Left ventricle myocardium superior (tissue), 1 donor: ENCODE measurements at regions not wholly inside any gene's neighbourhood (a gene's known extent, or its start where the extent isn't known, plus 50 kb on each side); places are given as distances from the start of the nearest gene placed in this dataset.

ENCODE experiments used
- ATAC-seq: fragments of 200-7000 bp; cut with Tn5 transposase; one replicate; pipeline ENCODE4 v1.9.1; 2020; ENCODE audit warnings: mild to moderate bottlenecking, moderate library complexity
- DNase-seq: peaks from one replicate; pipeline ENCODE4 v3.0.0-alpha.2; 2020
- intact Hi-C: fragments of 100-400 bp; cut with micrococcal nuclease; formaldehyde crosslinking; loops from one replicate; pipeline ENCODE4 v1.11.0; 2022
- donor health status: DM: no; HTN: yes; CAD: no; lungs with severe emphysema.

DNA sequence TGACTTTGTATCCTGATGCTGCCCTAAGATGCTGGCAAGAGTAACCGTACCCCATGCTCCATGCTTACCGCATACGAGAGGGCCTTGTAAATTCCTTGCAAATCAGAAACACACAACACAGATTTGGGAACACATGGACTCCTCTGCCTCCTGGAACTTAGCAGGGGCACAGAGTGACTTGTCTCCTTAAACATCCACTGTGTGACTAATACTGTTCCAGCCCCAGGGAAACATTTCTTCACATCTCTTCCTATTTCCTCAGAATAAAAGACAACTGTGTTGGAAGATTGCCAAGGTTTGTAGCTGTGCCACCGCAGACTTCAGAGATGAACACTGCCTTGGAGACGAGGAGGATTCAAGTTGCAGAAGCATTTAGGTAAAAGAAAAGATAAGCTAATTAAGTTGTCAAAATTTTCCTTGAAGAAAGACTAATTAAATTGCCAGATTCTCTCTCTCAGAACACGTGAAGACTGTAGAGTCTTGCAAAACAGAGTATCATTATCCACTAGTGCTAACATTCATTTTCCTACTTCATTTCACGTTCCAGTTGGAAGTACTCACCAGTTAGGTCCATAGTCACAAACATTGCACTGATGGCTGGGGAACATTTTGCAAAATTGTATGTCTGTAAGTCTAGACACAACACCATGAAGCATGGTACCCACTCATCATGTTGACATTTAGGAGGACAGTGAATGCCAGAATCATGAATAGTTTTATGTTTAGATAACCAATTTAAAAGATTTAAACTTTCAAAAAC, 188.8 kb downstream of the TSN start:
- no peak for DNase-seq
- intact Hi-C loops, result no loop called here
- peak; percentile 94 for ATAC-seq

DNA sequence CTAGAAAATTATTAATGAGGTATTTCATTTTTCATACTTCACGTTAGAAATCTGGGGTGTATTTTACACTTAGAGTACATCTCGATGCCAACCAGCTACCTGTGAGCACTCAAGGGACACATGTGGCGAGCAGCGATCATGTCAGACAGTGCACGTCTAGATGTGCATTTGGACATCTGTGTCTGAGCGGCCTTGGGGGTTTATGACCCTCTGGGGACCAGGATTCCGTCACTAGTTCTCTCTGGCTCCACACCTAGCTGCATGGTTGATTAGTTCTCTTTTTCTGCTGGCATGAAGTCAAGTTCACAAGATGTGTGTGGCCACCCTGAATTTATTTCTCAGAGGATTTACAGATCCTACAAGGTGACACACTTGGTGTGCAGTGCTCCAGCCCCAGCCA, 192.2 kb downstream of the TSN start:
- ATAC-seq (no peak), DNase-seq (no peak)
- intact Hi-C loops, result no loop called here

DNA sequence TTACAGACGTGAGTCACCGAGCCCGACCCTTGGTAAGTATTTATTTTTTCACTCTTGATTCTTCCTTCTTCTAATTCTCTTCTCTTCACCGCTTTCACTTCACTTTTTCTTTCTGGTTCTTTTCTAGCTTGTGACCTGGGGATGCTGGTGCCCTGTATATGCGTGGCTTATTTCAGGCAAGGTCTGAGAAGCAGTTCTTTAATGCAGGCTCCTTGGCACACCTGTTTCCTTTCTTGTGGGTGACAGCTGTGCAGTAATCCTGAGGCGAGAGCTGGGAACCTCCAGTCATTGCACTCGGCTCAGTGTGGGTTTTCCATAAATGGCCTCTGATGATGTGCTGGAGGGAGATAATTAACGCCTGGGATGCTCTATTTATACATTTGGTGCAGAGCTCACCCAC, 193.8 kb downstream of the TSN start:
- ATAC-seq (no peak), DNase-seq (no peak)
- intact Hi-C loops, result no loop called here

- ATAC-seq, result no peak
- no peak for DNase-seq
- intact Hi-C loops, result no loop called here
These were observed 200.0 kb downstream of the TSN start for GRCh38 chr2:121955426-121955825.

DNA sequence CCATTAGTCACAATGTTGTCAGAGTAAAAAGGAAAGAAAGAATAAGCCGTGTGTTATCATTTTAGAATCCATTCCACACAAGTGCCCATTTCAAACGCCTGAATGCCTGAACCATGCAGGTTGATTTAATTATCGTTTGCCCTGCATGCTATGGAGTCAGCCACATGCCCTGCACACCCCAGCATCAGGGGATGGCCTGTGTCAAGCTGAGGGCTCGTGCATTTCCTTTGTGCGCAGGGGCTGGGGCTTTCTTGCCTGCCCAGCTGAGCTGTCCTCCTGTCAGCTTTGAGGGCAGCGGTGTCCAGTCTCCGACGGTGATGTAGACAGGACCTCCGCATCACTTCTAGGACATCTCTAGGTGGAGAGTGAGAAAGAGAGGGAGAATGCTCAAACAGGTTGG, 200.4 kb downstream of the TSN start:
- intact Hi-C loops, result no loop called here
- DNase-seq (no peak), ATAC-seq (no peak)

DNA sequence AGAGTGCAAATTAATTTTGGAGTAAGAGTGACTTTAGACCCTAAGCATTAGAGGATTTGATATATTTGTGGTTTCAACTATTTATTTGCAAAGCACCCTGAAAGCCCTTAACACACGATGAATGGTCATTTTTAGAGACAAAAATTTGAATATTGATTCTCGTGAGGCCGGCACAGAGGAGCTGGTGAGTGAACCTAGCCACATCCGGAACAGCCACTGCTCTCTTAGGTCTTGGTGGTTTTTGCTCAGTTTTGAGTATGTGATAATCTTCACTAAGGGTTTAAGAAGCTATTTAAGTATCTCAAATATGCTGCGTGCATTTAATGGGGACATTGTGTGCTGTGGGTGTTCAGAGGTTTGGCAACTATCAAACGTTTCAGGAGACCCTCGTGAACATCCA, 204.8 kb downstream of the TSN start:
- no peak for ATAC-seq
- no peak for DNase-seq
- intact Hi-C loops, result no loop called here

- intact Hi-C loops, result no loop called here
- DNase-seq (no peak), ATAC-seq (no peak)
These were observed 206.3 kb downstream of the TSN start for GRCh38 chr2:121961761-121962160.

DNA sequence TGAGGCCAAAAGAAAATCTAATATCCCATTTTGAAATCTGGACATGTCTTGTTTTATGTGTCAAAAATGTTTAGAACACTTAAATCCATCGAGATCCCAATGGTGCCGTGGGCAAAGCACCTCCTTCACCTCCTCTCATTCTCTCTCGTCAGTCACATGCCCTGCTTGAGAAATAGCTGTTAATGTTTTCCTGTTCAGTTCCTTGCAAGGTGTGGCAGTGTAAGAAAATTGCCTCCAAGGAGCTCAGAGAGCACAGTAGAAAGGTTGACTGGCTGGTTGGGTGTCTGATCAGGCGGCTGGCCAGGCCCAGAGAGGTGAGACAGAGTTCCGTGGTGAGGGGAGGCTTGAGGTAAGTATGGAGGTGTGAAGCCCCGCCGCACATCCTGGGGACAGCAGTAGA, 210.2 kb downstream of the TSN start:
- DNase-seq (no peak), ATAC-seq (no peak)
- intact Hi-C loops, result no loop called here

DNA sequence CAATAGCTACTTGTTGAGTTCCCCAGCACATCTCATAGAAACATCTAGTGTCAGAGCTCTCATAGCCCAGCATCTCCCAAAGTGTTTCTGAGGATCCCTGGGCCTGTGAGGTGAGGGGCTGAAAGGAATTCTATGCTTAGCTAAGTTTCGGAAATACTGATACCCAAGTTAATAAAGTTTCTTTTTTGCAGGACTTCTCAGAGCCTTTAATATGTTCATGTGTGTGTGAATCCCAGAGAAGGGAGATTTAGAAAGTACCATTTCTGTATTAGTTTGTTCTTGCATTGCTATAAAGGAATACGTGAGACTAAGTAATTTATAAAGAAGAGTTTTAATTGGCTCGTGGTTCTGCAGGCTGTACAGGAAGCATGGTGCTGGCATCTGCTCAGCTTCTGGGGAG, 211.2 kb downstream of the TSN start:
- intact Hi-C loops, result no loop called here
- DNase-seq (no peak), ATAC-seq (no peak)

- DNase-seq, result peak; percentile 41
- intact Hi-C loops, result no loop called here
- peak; percentile 95 for ATAC-seq
These were observed 213.7 kb downstream of the TSN start for GRCh38 chr2:121969166-121969565.

DNA sequence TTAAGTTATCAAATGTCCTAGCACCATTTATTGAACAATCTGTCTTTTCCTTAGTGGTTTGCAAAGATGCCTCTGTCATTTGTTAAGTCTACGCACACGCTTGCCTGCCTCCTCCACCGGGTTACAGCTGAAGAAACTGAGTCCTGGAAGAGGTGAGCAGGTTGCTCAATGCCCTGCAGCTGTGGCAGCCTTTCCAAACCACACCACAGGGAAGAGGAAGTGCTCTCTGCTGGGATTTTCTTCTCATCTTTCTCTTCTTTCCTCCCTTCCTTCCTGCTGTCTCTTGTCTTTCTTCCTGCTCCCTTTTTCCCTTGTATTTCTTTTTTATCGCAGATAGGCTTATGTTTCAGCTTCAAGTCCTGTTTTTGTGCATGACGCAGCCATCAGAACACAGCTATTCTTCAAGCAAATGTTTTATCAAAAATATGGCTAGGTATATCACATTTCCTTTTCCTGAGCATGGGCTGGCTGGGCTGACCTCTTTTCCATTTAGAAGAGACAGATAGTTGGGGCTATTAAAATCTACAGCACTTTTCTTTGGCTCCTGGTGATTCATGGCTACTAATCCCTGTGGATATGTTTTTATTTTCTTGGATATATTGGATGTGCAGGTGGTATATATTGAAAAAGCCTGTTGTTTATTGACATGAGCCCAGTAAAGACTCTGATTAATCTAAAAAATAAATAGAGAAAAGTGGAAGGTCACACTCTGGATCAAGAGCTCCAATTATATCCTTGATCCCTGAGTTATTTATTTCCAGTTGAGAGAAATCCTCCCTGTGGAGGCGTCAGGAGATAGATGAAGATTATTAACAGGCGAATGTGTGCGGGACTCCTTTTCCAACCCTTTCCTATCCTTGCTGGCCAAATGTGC, 214.6 kb downstream of the TSN start:
- intact Hi-C loops, result no loop called here
- peak; percentile 55 for ATAC-seq
- no peak for DNase-seq

DNA sequence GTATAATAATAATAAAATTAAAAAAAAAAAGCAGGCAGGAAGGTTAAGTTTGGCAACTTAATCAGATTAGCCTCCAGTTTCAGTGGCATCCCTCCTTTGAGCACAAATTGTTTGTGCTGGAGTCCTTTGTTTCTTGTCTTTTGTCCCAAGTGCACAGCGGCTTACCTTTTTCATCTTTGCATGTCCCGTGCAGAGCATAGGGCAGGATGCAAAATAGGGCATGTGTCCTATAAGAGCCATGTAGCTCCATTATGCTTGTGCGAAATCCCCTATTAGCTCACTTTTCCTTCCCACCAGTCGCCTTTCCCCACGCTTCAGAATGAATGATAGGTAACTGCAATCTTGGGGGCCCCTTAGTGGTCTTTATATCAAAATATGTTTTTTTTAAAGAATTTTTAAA, 216.8 kb downstream of the TSN start:
- intact Hi-C loops, result no loop called here
- ATAC-seq (no peak), DNase-seq (no peak)

DNA sequence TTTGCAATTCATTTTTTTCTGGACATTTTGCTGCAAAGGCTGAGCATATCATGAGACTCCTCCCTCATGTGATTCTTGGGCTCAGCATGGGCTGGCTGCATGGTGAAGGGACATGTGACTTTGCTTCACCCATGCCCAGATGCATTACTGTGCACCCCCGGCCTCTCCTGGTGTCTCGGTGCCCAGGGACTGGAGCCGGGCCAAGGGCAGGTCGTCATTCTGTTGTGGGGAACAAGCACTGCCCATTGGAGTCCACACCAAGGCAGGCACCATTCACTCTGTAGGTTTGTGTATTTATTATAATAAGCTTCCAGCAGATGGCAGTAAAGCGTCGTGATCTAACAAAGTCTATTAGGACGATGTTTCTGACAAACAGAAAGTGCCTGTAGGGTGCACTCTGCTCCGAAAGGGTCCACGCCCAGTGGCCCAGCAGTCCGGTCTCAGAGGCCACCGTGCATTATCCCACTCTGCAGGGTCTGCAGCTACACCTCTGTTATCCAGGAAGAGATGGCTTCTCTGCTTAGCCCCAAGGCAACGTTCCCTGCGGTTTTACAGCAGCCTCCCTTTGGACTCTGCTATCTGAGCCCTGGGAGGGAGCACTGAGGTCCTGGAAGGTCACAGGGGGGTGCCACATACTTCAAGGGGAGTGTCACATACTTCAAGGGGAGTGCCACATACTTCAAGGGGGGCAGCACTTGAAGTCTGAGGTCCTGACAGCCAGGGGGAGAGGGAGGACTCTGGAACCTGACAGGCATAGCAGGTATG, 219.6 kb downstream of the TSN start:
- ATAC-seq, result peak; percentile 94
- peak; percentile 38 for DNase-seq
- intact Hi-C loops, result no loop called here

GRCh38 chr2:121976926-121977325, 221.5 kb downstream of the TSN start:
- no peak for DNase-seq
- peak; percentile 28 for ATAC-seq
- intact Hi-C loops, result no loop called here

DNA sequence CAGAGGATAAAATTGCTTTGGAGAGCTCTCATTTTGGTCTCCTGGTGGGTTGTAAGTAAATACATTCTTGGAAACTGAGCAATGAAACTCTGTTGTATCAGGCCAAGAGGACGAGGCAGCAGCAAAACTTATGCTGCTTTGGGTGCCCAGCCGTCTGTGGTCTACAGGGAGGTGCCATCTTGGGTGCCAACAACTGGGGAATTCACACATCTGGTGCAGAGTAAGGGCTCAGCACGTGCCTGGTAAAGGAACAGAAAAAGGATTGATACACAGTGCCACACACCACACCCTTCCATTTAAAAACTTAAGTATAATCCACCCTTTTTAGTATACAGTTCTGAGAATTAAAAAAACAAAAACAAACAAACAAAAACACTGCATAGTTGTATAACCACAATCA, 221.9 kb downstream of the TSN start:
- intact Hi-C loops, result no loop called here
- ATAC-seq (no peak), DNase-seq (no peak)

- ATAC-seq (no peak), DNase-seq (no peak)
- intact Hi-C loops, result no loop called here
These were observed 237.2 kb downstream of the TSN start for GRCh38 chr2:121992700-121993099.

DNA sequence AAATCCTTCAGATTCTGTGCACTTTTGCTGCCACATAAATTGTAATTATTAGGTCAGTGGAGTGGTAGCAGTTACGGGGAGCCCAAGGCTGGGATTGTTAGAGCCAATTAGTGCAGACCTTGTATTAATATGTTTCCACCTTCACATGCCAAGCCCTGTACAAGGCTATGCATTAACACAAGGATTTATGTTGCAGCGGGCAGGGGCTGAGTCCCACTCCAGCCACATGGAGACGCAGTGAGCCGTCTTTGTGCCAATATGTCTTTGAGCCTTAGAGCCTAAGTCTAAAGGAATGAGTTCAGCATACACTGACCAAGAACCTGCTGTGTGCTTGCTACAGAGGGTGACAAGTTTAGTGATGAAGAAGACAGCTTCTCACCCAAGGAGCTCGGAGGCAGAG, 238.2 kb downstream of the TSN start:
- intact Hi-C loops, result no loop called here
- no peak for DNase-seq
- ATAC-seq, result no peak

GRCh38 chr2:121994238-121995206, 239.1 kb downstream of the TSN start:
- ATAC-seq (no peak), DNase-seq (no peak)
- intact Hi-C loops, result no loop called here

DNA sequence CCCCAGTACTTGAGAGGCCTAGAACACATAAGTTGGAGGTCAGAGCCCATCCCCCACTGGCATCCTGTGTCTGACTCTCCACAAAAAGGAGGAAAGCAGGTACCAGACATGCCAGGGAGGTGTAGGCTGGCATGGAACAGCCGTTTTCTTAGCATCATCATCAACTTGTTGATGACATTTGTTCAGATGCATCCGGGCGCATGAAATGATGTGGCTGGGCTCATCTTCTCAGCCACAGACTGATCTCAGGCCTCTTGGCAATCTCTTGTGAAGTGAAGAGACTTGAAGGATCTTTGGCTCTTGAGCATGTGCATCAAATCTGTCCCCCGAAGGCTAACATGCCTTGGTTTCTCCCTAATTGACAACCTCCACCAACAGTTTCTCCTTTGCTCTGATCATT, 243.3 kb downstream of the TSN start:
- no peak for DNase-seq
- ATAC-seq, result no peak
- intact Hi-C loops, result no loop called here
